NT2/D1 (cell line): ENCODE measurements at regions not wholly inside any gene's neighbourhood (a gene's known extent, or its start where the extent isn't known, plus 50 kb on each side); places are given as distances from the start of the nearest gene placed in this dataset.

Experiments
- DNase-seq: peaks from one replicate; pipeline ENCODE4 v3.0.0-alpha.2; 2011; ENCODE audit warnings: low read depth, low spot score
- H3K27me3 ChIP-seq: 2 replicates; pipeline ENCODE4 v1.6.0; 2011; ENCODE audit warnings: mild to moderate bottlenecking; ENCODE audit not compliant: insufficient read length, insufficient read depth
- H3K36me3 ChIP-seq: 2 replicates; pipeline ENCODE4 v1.6.1; 2011; ENCODE audit warnings: mild to moderate bottlenecking, low read length, mixed read lengths; ENCODE audit not compliant: insufficient read depth, insufficient read length
- H3K4me1 ChIP-seq: 2 replicates; pipeline ENCODE4 v1.5.1; 2011; ENCODE audit not compliant: insufficient read depth, insufficient read length
- H3K4me3 ChIP-seq: 2 replicates; pipeline ENCODE4 v1.5.1; 2011; ENCODE audit warnings: low read depth; ENCODE audit not compliant: insufficient read length
- H3K9ac ChIP-seq: 2 replicates; pipeline ENCODE4 v1.6.0; 2011; ENCODE audit warnings: low read depth; ENCODE audit not compliant: insufficient read length
- H3K9me3 ChIP-seq: 2 replicates; pipeline ENCODE4 v1.5.1; 2011; ENCODE audit warnings: mild to moderate bottlenecking, low read length; ENCODE audit not compliant: insufficient read depth
- SUZ12 ChIP-seq: IDR thresholded peaks from 2 replicates; pipeline ENCODE4 v1.6.1; 2011; ENCODE audit not compliant: insufficient read length, insufficient read depth; ENCODE audit errors: extremely low read depth
- YY1 ChIP-seq: IDR thresholded peaks from 2 replicates; pipeline ENCODE4 v1.6.1; 2011; ENCODE audit not compliant: insufficient read length, insufficient read depth
- ZNF274 ChIP-seq: IDR thresholded peaks from 2 replicates; pipeline ENCODE4 v1.6.1; 2011; ENCODE audit warnings: mild to moderate bottlenecking, low read depth, low read length

- H3K27me3 ChIP-seq: no peaks in the 10 kb centered on the region
- no peaks in the 10 kb centered on the region for H3K36me3 ChIP-seq
- H3K4me1 ChIP-seq: no peaks in the 10 kb centered on the region
- TF ChIP-seq YY1 (no peak), SUZ12 (no peak), ZNF274 (no peak)
- H3K9ac ChIP-seq: no peak overlapping the region
- no peak overlapping the region for H3K4me3 ChIP-seq
- peaks cover 4% of the 10 kb centered on the region; the same call in 1 of the 2 replicates for H3K9me3 ChIP-seq
- no peak for DNase-seq
Measured at GRCh38 chr17:31758646-31759045, 100.4 kb downstream of the COPRS start.

- DNase-seq: no peak
- Histone ChIP-seq H3K9ac (no peak overlapping the region), H3K9me3 (peaks cover 2% of the 10 kb centered on the region; the same call in 1 of the 2 replicates), H3K4me3 (no peak overlapping the region), H3K27me3 (no peaks in the 10 kb centered on the region), H3K36me3 (no peaks in the 10 kb centered on the region), H3K4me1 (no peaks in the 10 kb centered on the region)
- TF ChIP-seq ZNF274 (no peak), YY1 (no peak), SUZ12 (no peak)
Measured at GRCh38 chr17:31757097-31757496, 101.9 kb downstream of the COPRS start.

- Histone ChIP-seq H3K9me3 (no peaks in the 10 kb centered on the region), H3K36me3 (no peaks in the 10 kb centered on the region), H3K27me3 (no peaks in the 10 kb centered on the region), H3K4me1 (peaks cover 2% of the 10 kb centered on the region), H3K9ac (no peak overlapping the region), H3K4me3 (no peak overlapping the region)
- TF ChIP-seq SUZ12 (no peak), YY1 (no peak), ZNF274 (no peak)
- DNase-seq: no peak
Measured at GRCh38 chr17:31754239-31754945, 104.7 kb downstream of the COPRS start.

GRCh38 chr17:31753011-31753410 is 106.0 kb downstream of the COPRS start:
- Histone ChIP-seq H3K4me1 (peaks cover 2% of the 10 kb centered on the region), H3K9ac (no peak overlapping the region), H3K36me3 (no peaks in the 10 kb centered on the region), H3K4me3 (no peak overlapping the region), H3K9me3 (no peaks in the 10 kb centered on the region), H3K27me3 (no peaks in the 10 kb centered on the region)
- DNase-seq: no peak
- TF ChIP-seq ZNF274: no peak
- no peak for TF ChIP-seq YY1
- no peak for TF ChIP-seq SUZ12

- no peak overlapping the region for H3K9ac ChIP-seq
- H3K4me3 ChIP-seq: no peak overlapping the region
- no peaks in the 10 kb centered on the region for H3K9me3 ChIP-seq
- no peak for DNase-seq
- H3K4me1 ChIP-seq: peaks cover 2% of the 10 kb centered on the region
- H3K27me3 ChIP-seq: no peaks in the 10 kb centered on the region
- H3K36me3 ChIP-seq: no peaks in the 10 kb centered on the region
- TF ChIP-seq SUZ12 (no peak), ZNF274 (no peak), YY1 (no peak)
Measured at GRCh38 chr17:31752584-31752983, 106.5 kb downstream of the COPRS start.

- H3K36me3 ChIP-seq: no peaks in the 10 kb centered on the region
- TF ChIP-seq YY1 (no peak), SUZ12 (no peak), ZNF274 (no peak)
- DNase-seq: no peak
Measured at GRCh38 chr17:31750578-31750977, 108.5 kb downstream of the COPRS start.

GRCh38 chr17:31748881-31749280 is 110.2 kb downstream of the COPRS start:
- no peak overlapping the region for H3K4me3 ChIP-seq
- H3K9ac ChIP-seq: no peak overlapping the region
- H3K27me3 ChIP-seq: no peaks in the 10 kb centered on the region
- H3K4me1 ChIP-seq: peaks cover 2% of the 10 kb centered on the region
- DNase-seq: no peak
- H3K9me3 ChIP-seq: no peaks in the 10 kb centered on the region
- no peaks in the 10 kb centered on the region for H3K36me3 ChIP-seq
- TF ChIP-seq YY1: no peak
- TF ChIP-seq SUZ12: no peak
- no peak for TF ChIP-seq ZNF274

More at GRCh38 chr17:31750578-31750977, 108.5 kb downstream of the COPRS start:
- Histone ChIP-seq H3K9ac (no peak overlapping the region), H3K9me3 (no peaks in the 10 kb centered on the region), H3K4me3 (no peak overlapping the region), H3K4me1 (peaks cover 2% of the 10 kb centered on the region), H3K27me3 (no peaks in the 10 kb centered on the region)
